Stimulated activated naive CD8-positive, alpha-beta T cell treated with anti-CD3 and anti-CD28 coated beads, Interleukin-15, Interleukin-2, amounts not matched to agents 100 ng/mL and 50 ng/mL, for 24 hours (primary cell): ENCODE measurements at regions not wholly inside any gene's neighbourhood (a gene's known extent, or its start where the extent isn't known, plus 50 kb on each side); places are given as distances from the start of the nearest gene placed in this dataset.

Experiments
- H3K27ac Mint-ChIP-seq: one replicate; pipeline ENCODE4 v1.8.0; 2021; ENCODE audit warnings: mild to moderate bottlenecking, mixed read lengths
- H3K27me3 Mint-ChIP-seq: one replicate; pipeline ENCODE4 v1.8.0; 2021; ENCODE audit warnings: mixed read lengths
- H3K36me3 Mint-ChIP-seq: one replicate; pipeline ENCODE4 v1.8.0; 2021; ENCODE audit warnings: low read depth, mixed read lengths
- H3K4me1 Mint-ChIP-seq: one replicate; pipeline ENCODE4 v1.8.0; 2021; ENCODE audit warnings: low read depth, mixed read lengths
- H3K4me3 Mint-ChIP-seq: one replicate; pipeline ENCODE4 v1.8.0; 2021; ENCODE audit warnings: mild to moderate bottlenecking, mixed read lengths
- H3K9me3 Mint-ChIP-seq: one replicate; pipeline ENCODE4 v1.8.0; 2021; ENCODE audit warnings: mixed read lengths

GRCh38 chr13:95455782-95456181 lies 96.7 kb upstream of the CLDN10 start:
- H3K36me3 Mint-ChIP-seq, result peaks cover 4% of the 10 kb centered on the region
- H3K4me3 Mint-ChIP-seq, result no peak overlapping the region
- H3K4me1 Mint-ChIP-seq, result peaks cover 19% of the 10 kb centered on the region
- H3K9me3 Mint-ChIP-seq, result peaks cover 7% of the 10 kb centered on the region
- peaks cover 6% of the 10 kb centered on the region for H3K27me3 Mint-ChIP-seq
- H3K27ac Mint-ChIP-seq, result no peak overlapping the region

GRCh38 chr13:95456815-95457214 lies 95.7 kb upstream of the CLDN10 start:
- Mint-ChIP-seq H3K4me1 (peaks cover 19% of the 10 kb centered on the region), H3K4me3 (no peak overlapping the region), H3K27ac (no peak overlapping the region), H3K36me3 (peaks cover 4% of the 10 kb centered on the region), H3K9me3 (peaks cover 7% of the 10 kb centered on the region), H3K27me3 (peaks cover 6% of the 10 kb centered on the region)

- Mint-ChIP-seq H3K27ac (no peak overlapping the region), H3K4me3 (no peak overlapping the region), H3K36me3 (peaks cover 4% of the 10 kb centered on the region), H3K27me3 (peaks cover 6% of the 10 kb centered on the region), H3K4me1 (peaks cover 19% of the 10 kb centered on the region), H3K9me3 (peaks cover 7% of the 10 kb centered on the region)
These were observed 95.2 kb upstream of the CLDN10 start for GRCh38 chr13:95457294-95457693.

DNA sequence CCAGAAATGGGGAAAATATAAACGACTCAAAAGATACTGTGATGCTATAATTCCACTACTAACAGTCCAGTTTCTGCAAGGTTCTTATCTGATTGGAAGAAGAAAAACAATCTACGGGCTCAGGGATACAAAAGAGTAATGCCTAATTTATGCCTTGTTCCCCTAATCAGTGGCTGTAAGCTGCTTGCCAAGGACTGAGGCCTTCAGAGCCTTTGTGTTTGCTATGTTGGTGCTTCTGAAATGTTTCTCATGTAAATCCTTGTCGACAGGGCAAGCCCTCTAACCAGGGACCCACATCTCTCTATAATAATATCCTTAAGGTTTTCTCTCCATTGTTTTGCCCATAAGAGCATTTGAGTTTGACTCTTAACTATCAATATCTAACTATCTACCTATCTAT lies 89.7 kb upstream of the CLDN10 start:
- Mint-ChIP-seq H3K36me3 (peaks cover 4% of the 10 kb centered on the region), H3K27me3 (peaks cover 7% of the 10 kb centered on the region), H3K4me3 (no peak overlapping the region), H3K9me3 (peaks cover 7% of the 10 kb centered on the region), H3K4me1 (peaks cover 2% of the 10 kb centered on the region), H3K27ac (no peak overlapping the region)

DNA sequence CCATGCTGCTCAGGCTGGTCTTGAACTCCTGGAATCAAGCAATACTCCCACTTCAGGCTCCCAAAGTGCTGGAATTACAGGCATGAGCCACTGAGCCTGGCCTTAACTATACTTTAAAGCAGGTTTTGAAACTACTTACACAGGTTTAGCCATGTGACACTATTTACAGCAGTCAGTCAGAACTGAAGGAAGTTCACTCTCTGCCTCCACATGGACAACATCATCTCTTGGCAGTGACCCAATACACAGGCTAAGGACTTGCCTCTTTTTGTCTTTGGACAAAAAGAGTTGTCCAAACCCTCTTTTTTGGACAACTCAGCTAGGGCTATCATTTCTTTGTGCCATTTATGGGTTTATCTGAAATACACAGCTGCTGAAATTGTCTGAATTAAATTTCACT lies 89.0 kb upstream of the CLDN10 start:
- Mint-ChIP-seq H3K27me3 (peaks cover 10% of the 10 kb centered on the region), H3K27ac (no peak overlapping the region), H3K4me3 (no peak overlapping the region), H3K36me3 (peaks cover 4% of the 10 kb centered on the region), H3K4me1 (no peaks in the 10 kb centered on the region), H3K9me3 (peaks cover 7% of the 10 kb centered on the region)

DNA sequence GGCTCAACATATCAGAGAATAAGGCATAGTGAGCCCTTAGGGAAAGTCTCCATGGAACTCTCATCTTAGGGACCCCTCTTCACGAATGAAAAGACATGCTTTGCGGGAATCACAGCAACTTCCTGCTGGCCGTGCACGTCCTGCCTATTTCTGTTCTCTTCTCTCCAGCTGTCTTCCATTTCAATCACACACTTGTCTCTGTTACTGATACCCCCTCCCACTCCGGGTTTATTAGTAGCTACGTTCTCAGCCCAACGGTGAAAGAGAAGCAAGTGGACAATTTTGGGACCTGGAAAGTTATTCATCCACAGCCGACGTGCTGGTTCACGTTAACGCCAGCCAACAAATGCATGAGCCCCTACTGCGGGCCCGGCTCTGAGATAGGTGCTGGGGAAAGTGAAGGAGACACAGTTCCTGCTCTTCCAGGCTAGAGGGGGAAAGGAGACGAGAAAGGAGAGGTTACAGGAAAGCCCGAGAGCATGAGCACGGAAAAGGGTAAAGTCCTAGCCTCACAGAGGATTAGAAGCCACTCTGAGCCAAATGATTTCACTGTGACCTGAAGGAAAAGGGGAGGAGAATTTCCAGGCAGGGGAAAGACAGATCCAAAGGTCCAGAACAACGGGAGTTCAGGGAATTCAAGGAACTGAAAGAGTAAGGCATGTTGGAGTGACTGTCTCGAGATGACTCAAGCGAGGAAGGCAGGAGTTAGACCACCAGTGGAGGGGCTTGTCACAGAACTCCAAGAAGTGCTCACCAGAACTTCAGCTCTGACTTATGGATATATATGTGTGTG lies 81.8 kb upstream of the CLDN10 start:
- Mint-ChIP-seq H3K27ac (no peak overlapping the region), H3K9me3 (no peaks in the 10 kb centered on the region), H3K27me3 (peaks cover 7% of the 10 kb centered on the region), H3K4me3 (no peak overlapping the region), H3K36me3 (no peaks in the 10 kb centered on the region), H3K4me1 (no peaks in the 10 kb centered on the region)

DNA sequence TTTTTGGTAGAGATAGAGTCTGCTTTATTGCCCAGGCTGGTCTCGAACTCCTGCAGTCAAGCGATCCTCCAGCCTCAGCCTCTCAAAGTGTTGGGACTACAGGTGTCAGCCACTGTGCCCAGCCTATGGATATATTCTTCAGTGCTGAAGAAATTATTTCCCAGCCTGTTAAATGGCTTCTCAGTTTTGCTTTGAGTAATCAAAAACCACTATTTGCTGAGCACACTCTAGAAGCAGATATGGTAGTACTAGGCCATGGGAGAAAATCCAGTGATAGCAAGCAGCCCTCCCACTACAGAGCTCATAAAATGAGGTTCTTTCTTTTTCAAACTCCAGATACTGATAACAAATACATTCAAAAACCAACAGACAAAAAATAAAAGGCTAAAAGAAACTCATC lies 80.6 kb upstream of the CLDN10 start:
- Mint-ChIP-seq H3K36me3 (no peaks in the 10 kb centered on the region), H3K4me1 (no peaks in the 10 kb centered on the region), H3K4me3 (no peak overlapping the region), H3K9me3 (no peaks in the 10 kb centered on the region), H3K27ac (no peak overlapping the region), H3K27me3 (peaks cover 6% of the 10 kb centered on the region)

- no peaks in the 10 kb centered on the region for H3K36me3 Mint-ChIP-seq
- peaks cover 10% of the 10 kb centered on the region for H3K4me1 Mint-ChIP-seq
- peaks cover 9% of the 10 kb centered on the region for H3K27me3 Mint-ChIP-seq
- no peak overlapping the region for H3K4me3 Mint-ChIP-seq
- H3K27ac Mint-ChIP-seq, result no peak overlapping the region
- H3K9me3 Mint-ChIP-seq, result no peaks in the 10 kb centered on the region
These were observed 77.5 kb upstream of the CLDN10 start for GRCh38 chr13:95474992-95475391.

DNA sequence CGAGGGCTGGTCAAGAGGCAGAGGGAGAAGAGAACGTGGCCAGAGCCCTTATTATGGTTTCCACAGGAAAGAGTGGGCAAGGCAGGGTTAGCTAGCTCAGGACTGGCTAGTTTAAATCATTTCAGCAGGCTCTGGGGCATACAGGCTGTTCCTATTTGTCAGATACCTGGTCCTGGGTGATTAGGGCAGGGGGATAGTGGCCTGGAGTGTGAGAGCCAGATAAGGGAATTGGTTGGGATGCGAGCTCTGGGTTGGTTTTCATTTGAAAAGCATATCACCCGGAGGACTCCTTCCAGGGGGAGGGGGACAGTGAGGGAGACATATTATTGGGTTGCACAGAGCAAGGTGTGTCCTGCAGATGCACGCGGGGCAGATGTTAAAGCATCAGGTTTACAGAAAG lies 75.3 kb upstream of the CLDN10 start:
- H3K27me3 Mint-ChIP-seq, result peaks cover 9% of the 10 kb centered on the region
- no peak overlapping the region for H3K27ac Mint-ChIP-seq
- peaks cover 22% of the 10 kb centered on the region for H3K4me1 Mint-ChIP-seq
- H3K9me3 Mint-ChIP-seq, result no peaks in the 10 kb centered on the region
- H3K36me3 Mint-ChIP-seq, result no peaks in the 10 kb centered on the region
- H3K4me3 Mint-ChIP-seq, result no peak overlapping the region

DNA sequence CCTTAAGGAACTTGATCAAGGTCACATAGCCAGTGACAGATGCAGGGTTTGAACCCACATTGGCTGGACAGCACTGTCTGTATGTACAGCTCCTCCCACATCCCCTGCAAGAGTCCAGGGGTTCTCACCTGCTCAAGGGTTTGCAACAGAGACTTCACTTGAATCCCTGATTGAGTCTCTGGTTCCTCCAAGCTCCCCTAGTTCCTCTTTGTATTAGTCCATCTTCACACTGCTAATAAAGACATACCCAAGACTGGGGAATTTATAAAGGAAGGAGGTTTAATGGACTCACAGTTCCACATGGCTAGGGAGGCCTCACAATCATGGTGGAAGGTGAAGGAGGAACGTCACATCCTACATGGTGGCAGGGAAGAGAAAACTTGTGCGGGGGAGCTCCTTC lies 72.8 kb upstream of the CLDN10 start:
- Mint-ChIP-seq H3K27me3 (peaks cover 9% of the 10 kb centered on the region), H3K9me3 (no peaks in the 10 kb centered on the region), H3K27ac (no peak overlapping the region), H3K4me1 (peaks cover 22% of the 10 kb centered on the region), H3K36me3 (no peaks in the 10 kb centered on the region), H3K4me3 (no peak overlapping the region)

DNA sequence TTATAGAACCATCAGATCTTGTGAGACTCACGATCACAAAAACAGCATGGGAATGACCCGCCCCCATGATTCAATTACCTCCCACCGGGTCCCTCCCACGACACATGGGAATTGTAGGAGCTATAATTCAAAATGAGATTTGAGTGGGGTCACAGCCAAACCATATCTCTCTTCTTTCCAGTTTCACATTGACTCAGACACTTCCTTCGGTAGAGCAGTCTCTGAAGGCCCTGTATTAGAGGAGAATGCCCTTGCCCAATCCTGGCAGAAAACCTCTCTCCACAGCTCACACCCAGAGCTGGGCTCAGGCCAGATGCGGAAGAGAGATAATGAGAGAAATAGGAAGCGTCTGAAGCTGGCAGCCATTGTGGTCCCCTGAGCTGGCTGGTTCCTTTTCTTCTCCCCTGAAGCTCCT lies 72.4 kb upstream of the CLDN10 start:
- Mint-ChIP-seq H3K9me3 (no peaks in the 10 kb centered on the region), H3K36me3 (no peaks in the 10 kb centered on the region), H3K4me1 (peaks cover 22% of the 10 kb centered on the region), H3K4me3 (no peak overlapping the region), H3K27ac (no peak overlapping the region), H3K27me3 (peaks cover 9% of the 10 kb centered on the region)

GRCh38 chr13:95480791-95481780 lies 71.4 kb upstream of the CLDN10 start:
- Mint-ChIP-seq H3K27me3 (peaks cover 5% of the 10 kb centered on the region), H3K4me3 (no peak overlapping the region), H3K27ac (no peak overlapping the region), H3K9me3 (no peaks in the 10 kb centered on the region), H3K36me3 (no peaks in the 10 kb centered on the region), H3K4me1 (peaks cover 22% of the 10 kb centered on the region)

- no peak overlapping the region for H3K4me3 Mint-ChIP-seq
- H3K9me3 Mint-ChIP-seq, result no peaks in the 10 kb centered on the region
- H3K36me3 Mint-ChIP-seq, result no peaks in the 10 kb centered on the region
- H3K27ac Mint-ChIP-seq, result no peak overlapping the region
- H3K27me3 Mint-ChIP-seq, result peaks cover 4% of the 10 kb centered on the region
- peaks cover 15% of the 10 kb centered on the region for H3K4me1 Mint-ChIP-seq
These were observed 68.5 kb upstream of the CLDN10 start for GRCh38 chr13:95484052-95484451.

GRCh38 chr13:95485045-95485517 lies 67.4 kb upstream of the CLDN10 start:
- Mint-ChIP-seq H3K4me1 (peaks cover 10% of the 10 kb centered on the region), H3K27ac (no peak overlapping the region), H3K9me3 (no peaks in the 10 kb centered on the region), H3K27me3 (peaks cover 4% of the 10 kb centered on the region), H3K36me3 (no peaks in the 10 kb centered on the region), H3K4me3 (no peak overlapping the region)

- Mint-ChIP-seq H3K4me1 (peaks cover 6% of the 10 kb centered on the region), H3K27me3 (peaks cover 4% of the 10 kb centered on the region), H3K9me3 (no peaks in the 10 kb centered on the region), H3K36me3 (no peaks in the 10 kb centered on the region), H3K4me3 (no peak overlapping the region), H3K27ac (no peak overlapping the region)
These were observed 66.9 kb upstream of the CLDN10 start for GRCh38 chr13:95485518-95486144.
